B cell (primary cell): ENCODE measurements at regions not wholly inside any gene's neighbourhood (a gene's known extent, or its start where the extent isn't known, plus 50 kb on each side); places are given as distances from the start of the nearest gene placed in this dataset.

Experiments
- ATAC-seq: fragments of 200-7000 bp; cut with Tn5 transposase; one replicate; pipeline ENCODE4 v1.10.0; 2021; ENCODE audit warnings: low read depth, mild to moderate bottlenecking, moderate number of reproducible peaks, moderate library complexity
- CTCF ChIA-PET: fragments of 350-600 bp; sonication (Branson Sonifier 250); formaldehyde crosslinking; loops from one replicate; lab custom pipeline; 2021; ENCODE audit warnings: antibody characterized with exemption, inconsistent platforms; lab: Charles Lee
- POLR2A ChIA-PET: fragments of 350-600 bp; sonication (Branson Sonifier 250); formaldehyde crosslinking; loops from one replicate; lab custom pipeline; 2021; ENCODE audit warnings: antibody characterized with exemption; lab: Charles Lee
- DNase-seq: peaks from one replicate; pipeline ENCODE4 v3.0.0; 2013
- H2AFZ ChIP-seq: 2 replicates; pipeline ENCODE4 v1.6.1; 2012; ENCODE audit warnings: mild to moderate bottlenecking, low read depth, low read length; ENCODE audit not compliant: insufficient read depth, poor library complexity, severe bottlenecking
- H3K27ac ChIP-seq, 2 donors: 1 replicate in 1 of 2; 2 replicates in 1 of 2; pipeline ENCODE4 v1.5.1; 2012 to 2013; ENCODE audit warnings: low read length in 2 of 2, mild to moderate bottlenecking in 2 of 2, moderate library complexity in 1 of 2
- H3K27me3 ChIP-seq, 4 experiments: fragments of 200-600 bp in 1 of 4; sonication (generic) in 1 of 4; replicated peaks in 1 of 4; 1 replicate in 2 of 4; 2 replicates in 2 of 4; pipeline versions ENCODE4 v1.6.1 to v1.7.0; 2013 to 2016; ENCODE audit warnings: low read length in 3 of 4, mild to moderate bottlenecking in 2 of 4, mixed read lengths in 1 of 4, moderate library complexity in 1 of 4; ENCODE audit not compliant: insufficient read depth in 4 of 4, control insufficient read depth in 3 of 4; ENCODE audit errors: control extremely low read depth in 1 of 4
- H3K36me3 ChIP-seq, 2 experiments: replicated peaks in 1 of 2; 1 replicate in 1 of 2; 2 replicates in 1 of 2; pipeline versions ENCODE4 v1.6.1 to v1.7.1; 2013; ENCODE audit warnings: low read length in 1 of 2; ENCODE audit not compliant: insufficient read depth in 2 of 2, control insufficient read depth in 1 of 2; ENCODE audit errors: control extremely low read depth in 1 of 2, extremely low read depth in 1 of 2
- H3K4me1 ChIP-seq, 2 donors: fragments of 200-600 bp in 1 of 2; sonication (generic) in 1 of 2; 1 replicate in 1 of 2; 2 replicates in 1 of 2; pipeline versions ENCODE4 v1.5.1 to v1.6.1; 2013 to 2017; ENCODE audit warnings: low read length in 2 of 2; ENCODE audit not compliant: control insufficient read depth in 2 of 2, insufficient read depth in 2 of 2
- H3K4me2 ChIP-seq: replicated peaks from 2 replicates; pipeline ENCODE3; 2012; ENCODE audit warnings: mild to moderate bottlenecking, low read depth, low read length; ENCODE audit not compliant: poor library complexity, severe bottlenecking
- H3K4me3 ChIP-seq, 5 experiments: fragments of 200-600 bp in 1 of 5; sonication (generic) in 1 of 5; 1 replicate in 3 of 5; 2 replicates in 2 of 5; pipeline versions ENCODE4 v1.5.1 to v1.7.0; 2011 to 2016; ENCODE audit warnings: low read length in 4 of 5, mild to moderate bottlenecking in 4 of 5, low read depth in 2 of 5, control low read depth in 1 of 5, moderate library complexity in 1 of 5; ENCODE audit not compliant: insufficient read depth in 1 of 5; ENCODE audit errors: control extremely low read depth in 1 of 5, extremely low read depth in 1 of 5
- H3K79me2 ChIP-seq: fragments of 200-600 bp; sonication (generic); one replicate; pipeline ENCODE4 v1.6.0; 2016; ENCODE audit warnings: low read length; ENCODE audit not compliant: control insufficient read depth, insufficient read depth
- H3K9ac ChIP-seq: fragments of 200-600 bp; sonication (generic); 2 replicates; pipeline ENCODE4 v1.6.1; 2017; ENCODE audit warnings: mild to moderate bottlenecking, low read length, moderate library complexity
- H3K9me3 ChIP-seq, 3 donors: one replicate each; pipeline versions ENCODE4 v1.6.1 to v1.7.1; 2013; ENCODE audit warnings: low read length in 2 of 3; ENCODE audit not compliant: control insufficient read depth in 2 of 3, insufficient read depth in 1 of 3; ENCODE audit errors: control extremely low read depth in 1 of 3
- H4K20me1 ChIP-seq: 2 replicates; pipeline ENCODE4 v1.6.0; 2012; ENCODE audit warnings: mild to moderate bottlenecking, low read length; ENCODE audit not compliant: insufficient read depth, control insufficient read depth, poor library complexity, severe bottlenecking
- H3K27ac Mint-ChIP-seq: one replicate; pipeline ENCODE4 v1.8.0; 2021; ENCODE audit warnings: mixed read lengths
- H3K27me3 Mint-ChIP-seq: one replicate; pipeline ENCODE4 v1.8.0; 2021; ENCODE audit warnings: mixed read lengths
- H3K4me1 Mint-ChIP-seq: one replicate; pipeline ENCODE4 v1.8.0; 2021; ENCODE audit warnings: mixed read lengths
- H3K4me3 Mint-ChIP-seq: one replicate; pipeline ENCODE4 v1.8.0; 2021; ENCODE audit warnings: mixed read lengths
- H3K9me3 Mint-ChIP-seq: one replicate; pipeline ENCODE4 v1.8.0; 2022; ENCODE audit warnings: mixed read lengths; ENCODE audit not compliant: insufficient read depth
- CTCF ChIP-seq: fragments of 200-600 bp; IDR thresholded peaks from one replicate; pipeline ENCODE4 v1.8.0; 2022; ENCODE audit warnings: antibody characterized with exemption, mild to moderate bottlenecking
- EZH2 ChIP-seq: IDR thresholded peaks from 2 replicates; pipeline ENCODE4 v1.6.1; 2012; ENCODE audit warnings: borderline replicate concordance, low read depth, mild to moderate bottlenecking, moderate library complexity, low read length; ENCODE audit not compliant: insufficient read depth, poor library complexity, severe bottlenecking
- WGBS: methylation state at CpG from one replicate; pipeline ENCODE4 v1.1.5; 2013; ENCODE audit warnings: missing lambda C conversion rate; ENCODE audit not compliant: insufficient coverage; 5-methylcytosine and 5-hydroxymethylcytosine counted together
- intact Hi-C: fragments of 100-400 bp; cut with micrococcal nuclease; formaldehyde crosslinking; loops from one replicate; pipeline ENCODE4 v1.10.0; 2022

- Mint-ChIP-seq H3K27me3 (no peaks in the 10 kb centered on the region), H3K4me3 (no peak overlapping the region), H3K27ac (no peak overlapping the region), H3K4me1 (no peaks in the 10 kb centered on the region), H3K9me3 (no peaks in the 10 kb centered on the region)
- H3K79me2 ChIP-seq, result no peaks in the 10 kb centered on the region
- H3K9me3 ChIP-seq, result no peaks in the 10 kb centered on the region
- ChIA-PET POLR2A (no interaction called here), CTCF (no interaction called here)
- H2AFZ ChIP-seq, result no peak overlapping the region
- H3K9ac ChIP-seq, result no peak overlapping the region
- no peak overlapping the region for H3K4me2 ChIP-seq
- H3K36me3 ChIP-seq, result no peaks in the 10 kb centered on the region
- H3K27ac ChIP-seq, result no peak overlapping the region
- ATAC-seq, result no peak
- DNase-seq, result no peak
- H3K4me3 ChIP-seq, result no peak overlapping the region
- H4K20me1 ChIP-seq, result no peaks in the 10 kb centered on the region
- TF ChIP-seq CTCF, result no peak
- no peak for TF ChIP-seq EZH2
- H3K4me1 ChIP-seq, result no peaks in the 10 kb centered on the region
- intact Hi-C loops, result no loop called here
- no peaks in the 10 kb centered on the region for H3K27me3 ChIP-seq
- 94% methylated on average over 4 of the region's 7 CpGs for WGBS
These were observed 106.9 kb upstream of the NPHP3 start for GRCh38 chr3:132829101-132829500.

- no peak overlapping the region for H3K27ac Mint-ChIP-seq
- no peak overlapping the region for H3K27ac ChIP-seq
- no peaks in the 10 kb centered on the region for H3K4me1 ChIP-seq
- ATAC-seq (no peak), DNase-seq (no peak)
- peaks cover 10% of the 10 kb centered on the region for H3K27me3 Mint-ChIP-seq
- intact Hi-C loops, result no loop called here
- H3K9me3 ChIP-seq, result no peaks in the 10 kb centered on the region
- no peak for TF ChIP-seq CTCF
- no peak for TF ChIP-seq EZH2
- H3K9me3 Mint-ChIP-seq, result no peaks in the 10 kb centered on the region
- H3K79me2 ChIP-seq, result no peaks in the 10 kb centered on the region
- WGBS, result no CpG with 5 or more reads among the region's 2 CpGs
- no peak overlapping the region for H3K9ac ChIP-seq
- H3K36me3 ChIP-seq, result no peaks in the 10 kb centered on the region
- H3K4me3 Mint-ChIP-seq, result no peak overlapping the region
- H4K20me1 ChIP-seq, result no peaks in the 10 kb centered on the region
- ChIA-PET POLR2A (no interaction called here), CTCF (no interaction called here)
- no peak overlapping the region for H3K4me3 ChIP-seq
- H3K27me3 ChIP-seq, result no peaks in the 10 kb centered on the region
- H3K4me1 Mint-ChIP-seq, result no peaks in the 10 kb centered on the region
- no peak overlapping the region for H3K4me2 ChIP-seq
- H2AFZ ChIP-seq, result no peak overlapping the region
These were observed 100.6 kb upstream of the NPHP3 start for GRCh38 chr3:132822837-132823236.
